NCI-H2107 treated with DMSO at 0.1 percent for 48 hours (cell line): ENCODE measurements at regions not wholly inside any gene's neighbourhood (a gene's known extent, or its start where the extent isn't known, plus 50 kb on each side); places are given as distances from the start of the nearest gene placed in this dataset.
"Not testable (repeated sequence)": the region's sequence is repeated elsewhere in the genome, so short reads cannot be mapped to it uniquely, and the experiment has no call there.

Experiments used
- DNase-seq: peaks from one replicate; lab custom pipeline; 2025; ENCODE audit not compliant: unreplicated experiment; lab: John Stamatoyannopoulos, UW

DNA sequence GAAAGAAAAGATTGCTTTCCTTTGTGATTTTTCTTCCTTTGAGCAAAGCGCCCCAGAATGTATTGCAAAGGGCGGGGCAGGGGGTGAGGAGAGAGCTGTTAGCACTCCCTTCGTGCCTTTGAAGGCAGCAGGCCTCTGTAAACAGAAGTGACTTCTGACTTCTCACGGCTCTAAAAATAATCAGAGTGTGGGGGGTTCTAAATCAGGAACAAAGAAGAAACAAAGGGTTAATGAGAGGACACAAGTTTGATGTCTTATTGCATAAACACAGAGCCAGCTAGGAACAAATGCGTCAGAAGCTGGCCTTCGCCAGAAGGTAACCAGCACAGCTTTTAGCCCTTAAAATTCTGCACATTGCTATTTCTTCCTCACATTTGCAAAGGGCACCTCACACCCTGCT, 626.2 kb downstream of the MID1IP1 start:
- no peak for DNase-seq

DNA sequence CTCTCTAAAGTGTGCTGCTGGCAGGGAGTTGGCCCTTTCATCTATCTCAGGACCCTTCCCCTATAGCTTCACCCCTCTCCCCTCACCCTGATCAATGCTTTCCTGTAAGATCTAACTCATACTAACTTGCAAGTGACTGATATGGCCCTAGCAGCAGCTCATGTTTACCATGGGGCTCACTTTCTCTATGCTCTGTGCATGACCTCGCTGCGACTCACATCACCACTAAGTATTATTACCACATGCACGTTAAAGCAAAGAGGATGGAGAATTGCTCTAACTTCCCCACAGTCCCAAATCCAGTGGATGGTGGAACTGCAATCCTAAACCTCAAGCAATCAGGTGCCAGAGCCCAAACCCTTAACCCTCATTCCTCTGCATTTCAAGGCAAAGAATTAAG, 626.6 kb downstream of the MID1IP1 start:
- DNase-seq = no peak

DNA sequence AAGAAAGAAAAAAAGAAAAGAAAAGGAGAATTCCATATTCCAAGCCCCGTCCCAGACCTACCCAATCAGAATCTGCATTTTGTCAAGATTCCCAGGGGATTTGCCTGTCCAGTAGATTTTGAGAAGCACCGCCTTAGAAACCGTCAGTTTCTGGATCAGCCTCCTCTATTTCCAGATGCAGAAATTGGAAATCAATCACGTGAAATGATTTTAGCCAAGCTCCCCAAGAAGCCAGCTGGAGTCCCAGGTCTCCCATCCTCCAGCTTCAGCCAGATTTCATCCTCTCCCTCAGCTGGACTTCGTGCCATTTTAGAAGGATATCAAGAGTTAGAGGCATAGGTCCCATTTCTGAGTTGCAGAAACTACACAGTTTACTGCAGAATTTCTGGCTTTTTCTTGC, 629.3 kb downstream of the MID1IP1 start:
- DNase-seq = no peak

DNA sequence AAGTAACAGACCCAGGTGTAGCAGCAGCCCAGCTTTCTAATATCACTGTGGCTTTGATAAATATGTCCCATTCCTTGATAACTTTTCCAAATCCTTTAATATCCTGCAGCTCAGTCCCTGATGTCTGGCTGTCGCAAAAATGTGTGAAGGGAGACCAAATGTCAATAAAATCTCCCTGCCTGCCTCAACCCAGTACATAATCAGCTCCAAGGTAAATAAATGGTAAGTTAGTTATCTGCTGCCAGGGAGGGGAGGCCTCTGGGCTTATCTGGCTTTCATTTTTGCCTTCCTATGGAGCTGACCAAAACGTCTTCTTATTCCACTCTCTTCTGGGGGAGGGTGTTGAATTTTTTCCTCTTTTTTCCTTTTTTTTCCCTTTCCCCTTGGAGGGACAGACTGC, 630.6 kb downstream of the MID1IP1 start:
- DNase-seq = no peak

DNA sequence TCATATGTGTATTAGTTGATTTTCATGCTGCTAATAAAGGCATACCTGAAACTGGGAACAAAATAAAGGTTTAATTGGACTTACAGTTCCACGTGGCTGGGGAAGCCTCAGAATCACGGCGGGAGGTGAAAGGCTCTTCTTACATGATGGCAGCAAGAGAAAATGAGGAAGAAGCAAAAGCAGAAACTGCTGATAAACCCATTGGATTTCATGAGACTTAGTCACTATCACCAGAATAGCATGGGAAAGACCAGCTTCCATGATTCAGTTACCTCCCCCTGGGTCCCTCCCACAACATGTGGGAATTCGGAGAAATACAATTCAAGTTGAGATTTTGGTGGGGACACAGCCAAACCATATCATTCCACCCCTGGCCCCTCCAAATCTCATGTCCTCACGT, 633.4 kb downstream of the MID1IP1 start:
- DNase-seq = not testable (repeated sequence)

DNA sequence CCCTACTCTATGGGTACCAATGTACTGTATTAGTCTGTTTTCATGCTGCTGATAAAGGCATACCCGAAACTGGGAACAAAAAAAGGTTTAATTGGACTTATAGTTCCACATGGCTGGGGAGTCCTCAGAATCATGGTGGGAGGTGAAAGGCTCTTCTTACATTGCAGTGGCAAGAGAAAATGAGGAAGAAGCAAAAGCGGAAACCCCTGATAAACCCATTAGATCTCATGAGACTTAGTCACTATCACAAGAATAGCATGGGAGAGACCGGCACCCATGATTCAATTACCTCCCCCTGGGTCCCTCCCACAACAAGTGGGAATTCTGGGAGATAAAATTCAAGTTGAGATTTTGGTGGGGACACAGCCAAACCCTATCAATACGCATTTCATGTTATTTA, 635.3 kb downstream of the MID1IP1 start:
- not testable (repeated sequence) for DNase-seq

DNA sequence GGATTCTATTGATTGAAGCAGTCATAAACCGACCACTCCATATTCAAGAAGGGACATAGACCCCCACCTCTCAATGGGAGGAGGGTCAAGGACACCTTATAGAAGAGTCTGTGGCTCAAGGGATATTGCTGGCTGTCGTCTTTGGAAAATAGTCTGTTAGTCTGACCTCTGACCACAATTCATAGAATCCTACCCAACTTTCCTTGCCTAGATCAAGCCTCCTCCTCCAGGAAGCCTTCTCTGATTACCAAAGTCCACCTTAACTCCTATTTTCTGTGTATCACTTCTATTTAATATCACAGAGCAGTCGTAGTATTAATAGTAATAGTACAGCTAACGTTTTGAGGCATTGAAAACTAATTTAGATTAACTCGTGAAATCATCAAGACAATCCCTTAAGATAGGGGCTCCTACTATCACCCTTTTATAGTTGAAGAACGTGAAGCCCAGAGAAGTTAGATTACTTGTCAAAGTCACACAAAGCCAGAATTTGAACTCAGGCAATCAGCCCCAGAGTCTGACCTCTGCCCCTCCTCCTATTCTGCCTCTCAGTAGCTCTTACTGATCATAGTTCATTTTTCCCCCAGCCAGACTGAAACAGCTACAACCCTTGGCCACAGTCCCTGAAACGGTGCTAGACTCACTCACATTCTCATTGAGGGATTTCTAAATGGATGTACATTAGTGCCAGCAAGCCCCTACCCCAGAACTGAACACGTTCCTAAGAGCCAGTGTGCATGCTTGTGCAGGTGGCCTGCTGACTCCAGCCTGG, 636.6 kb downstream of the MID1IP1 start:
- DNase-seq = no peak

DNA sequence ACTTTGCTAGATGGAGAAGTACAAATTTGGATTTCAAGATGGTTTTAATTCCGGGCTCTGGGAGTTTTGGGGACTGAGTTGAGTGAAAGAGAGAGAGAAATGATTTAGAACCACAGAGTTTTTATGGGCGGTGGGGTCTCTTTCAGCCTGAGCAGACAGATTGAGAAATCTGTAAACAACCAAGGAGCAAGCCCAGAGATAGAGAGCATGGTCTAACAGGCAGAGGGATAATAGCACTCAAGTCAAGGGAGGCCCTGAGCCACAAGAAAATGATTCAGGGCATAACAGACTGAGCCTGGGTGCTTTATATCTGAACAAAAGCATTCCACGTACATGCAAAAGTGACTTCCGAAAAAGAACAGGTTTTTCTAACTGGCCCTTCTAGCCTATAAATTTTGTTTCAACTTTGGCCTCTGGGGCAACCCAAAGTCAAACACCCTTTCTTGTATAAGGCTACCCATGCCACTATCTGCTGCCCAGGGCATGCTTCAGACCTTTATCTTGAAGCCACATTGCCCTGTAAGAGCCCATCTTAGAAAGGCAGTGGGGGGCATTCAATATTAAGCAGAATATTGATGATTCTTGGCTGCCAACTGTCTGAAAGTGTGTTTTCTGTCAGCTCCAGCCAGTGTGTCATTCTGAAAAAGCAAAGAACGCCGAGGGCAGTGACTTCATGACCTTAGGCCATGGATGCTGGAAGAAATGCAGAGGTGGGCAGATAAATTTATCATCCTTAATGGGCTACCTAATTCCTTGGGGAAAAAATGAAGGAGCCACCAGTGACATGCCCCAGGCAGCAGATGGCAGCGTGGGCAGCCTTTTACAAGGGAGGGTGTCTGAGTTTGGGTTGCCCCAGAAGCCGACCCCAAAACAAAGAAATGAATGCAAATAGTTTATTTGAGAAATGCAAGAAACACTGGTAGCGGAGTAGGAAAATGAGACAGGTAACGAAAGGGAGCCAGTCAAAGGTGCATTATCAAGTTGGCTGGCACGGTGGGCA, 637.6 kb downstream of the MID1IP1 start:
- DNase-seq = no peak

DNA sequence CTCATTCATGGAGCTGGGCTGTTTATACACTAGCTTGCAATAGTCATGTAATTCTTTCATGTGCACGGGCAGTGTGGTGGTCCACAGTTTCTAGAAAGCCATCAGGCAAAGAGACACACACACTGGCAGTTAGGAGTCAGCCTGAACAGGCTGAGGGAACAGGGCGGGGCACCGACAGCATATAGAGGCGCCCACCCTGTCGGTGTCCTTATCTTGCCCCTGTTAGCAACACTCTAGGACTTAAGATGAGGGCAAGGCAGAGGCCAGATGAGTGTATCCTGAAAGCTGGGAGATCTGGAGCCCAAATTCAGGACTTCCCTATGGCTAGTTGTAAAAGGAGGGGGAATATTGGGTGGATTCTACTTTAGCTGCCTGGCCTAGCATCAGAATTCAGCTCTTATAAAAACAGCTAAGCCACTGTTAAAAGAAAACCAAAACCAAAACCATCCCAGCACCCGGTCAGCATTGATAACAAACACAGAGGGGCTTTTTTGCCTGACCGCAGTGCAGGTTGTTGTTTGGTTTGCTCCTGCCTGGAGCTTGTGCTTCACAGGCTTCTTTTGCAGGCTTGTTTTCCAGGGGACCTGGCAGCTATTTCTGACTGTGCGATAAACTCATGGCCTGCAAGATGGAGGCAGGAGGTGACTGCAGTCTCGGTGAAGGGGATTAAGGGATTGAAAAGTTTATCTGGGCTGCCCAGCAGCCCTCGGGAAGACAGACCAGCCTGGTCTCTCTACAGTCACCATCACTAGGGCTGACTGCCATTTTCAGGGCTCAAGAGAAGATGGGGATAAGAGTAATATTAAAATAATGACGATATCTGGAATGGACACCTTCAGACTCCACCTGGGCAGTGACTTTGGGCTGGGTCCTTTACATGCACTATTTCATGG, 638.9 kb downstream of the MID1IP1 start:
- DNase-seq = no peak

DNA sequence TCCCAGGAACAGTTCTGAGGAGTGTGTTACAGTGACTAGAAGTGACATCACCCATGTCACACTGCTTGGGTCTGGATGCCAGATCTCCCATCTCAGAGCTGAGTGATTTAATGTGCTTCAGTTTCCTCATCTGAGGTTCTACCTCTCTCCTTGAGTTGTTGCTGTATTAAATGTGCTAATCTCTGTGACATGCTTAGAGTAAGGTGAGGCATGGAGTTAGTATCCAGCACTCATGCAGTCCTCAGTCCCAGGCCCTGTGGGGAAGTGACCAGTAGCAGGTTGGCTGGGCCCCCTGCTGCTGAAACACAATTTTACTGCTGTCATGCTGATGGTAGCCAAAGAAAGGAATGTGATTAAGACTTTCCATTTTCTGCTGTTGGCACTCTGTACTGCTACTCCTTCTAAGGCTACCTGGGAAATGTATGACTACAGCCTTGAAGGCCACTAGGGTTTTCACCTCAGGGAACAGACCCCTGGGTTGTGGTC, 639.6 kb downstream of the MID1IP1 start:
- no peak for DNase-seq

DNA sequence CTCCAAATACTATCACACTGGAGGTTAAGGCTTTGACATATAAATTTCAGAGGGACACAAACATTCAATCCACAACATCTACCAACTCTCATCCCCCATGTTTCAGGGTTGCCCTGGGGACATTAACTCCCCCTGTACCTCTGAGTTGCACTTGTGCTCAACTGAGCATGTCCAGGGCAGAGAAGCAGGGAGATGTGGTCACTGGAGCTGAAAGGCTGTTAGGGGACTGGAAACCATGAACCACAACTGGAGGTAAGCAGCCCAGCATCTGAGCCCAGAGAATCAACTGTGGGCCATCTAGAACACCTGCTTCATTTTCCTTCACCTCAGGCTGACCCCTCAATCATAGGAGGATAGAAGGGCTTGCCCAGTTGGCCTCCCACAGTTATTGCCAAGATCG, 641.1 kb downstream of the MID1IP1 start:
- no peak for DNase-seq

DNA sequence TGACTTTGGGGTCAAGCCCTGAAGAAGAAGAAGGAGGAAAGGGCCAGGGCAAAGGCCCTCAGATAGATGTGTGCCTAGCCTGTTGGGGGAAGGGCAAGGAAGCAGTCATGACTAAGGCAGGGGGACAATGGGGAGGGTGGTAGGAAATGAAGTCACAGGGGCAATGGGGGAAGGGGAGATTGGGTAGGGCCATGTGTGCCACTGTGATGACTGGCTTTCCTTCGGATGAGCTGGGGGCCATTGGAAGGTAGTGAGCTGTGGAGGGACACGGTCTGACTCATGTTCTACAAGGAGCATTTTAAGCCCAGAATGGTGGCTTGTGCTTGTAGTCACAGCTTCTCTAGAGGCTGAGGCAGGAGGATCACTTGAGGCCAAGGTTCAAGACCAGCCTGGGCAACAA, 642.0 kb downstream of the MID1IP1 start:
- no peak for DNase-seq

DNA sequence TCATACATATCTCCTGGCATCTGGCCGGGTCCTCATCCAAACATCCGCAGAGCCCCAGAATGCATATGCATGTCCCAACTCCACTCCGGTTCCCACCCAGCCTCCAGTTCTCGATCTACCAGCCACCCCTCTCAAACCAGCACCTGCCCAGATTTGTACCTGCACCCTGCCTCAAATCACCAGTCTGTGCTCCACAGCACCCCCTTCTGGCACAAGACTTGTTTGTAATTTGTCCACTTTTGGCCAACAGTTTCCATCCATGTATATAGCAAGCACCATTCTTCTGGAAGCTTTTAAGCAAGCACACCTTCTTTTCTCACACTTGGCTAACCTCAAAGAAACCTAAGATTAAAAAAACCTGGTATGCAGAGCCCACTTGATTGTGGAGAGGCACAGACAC, 644.1 kb downstream of the MID1IP1 start:
- DNase-seq = no peak

DNA sequence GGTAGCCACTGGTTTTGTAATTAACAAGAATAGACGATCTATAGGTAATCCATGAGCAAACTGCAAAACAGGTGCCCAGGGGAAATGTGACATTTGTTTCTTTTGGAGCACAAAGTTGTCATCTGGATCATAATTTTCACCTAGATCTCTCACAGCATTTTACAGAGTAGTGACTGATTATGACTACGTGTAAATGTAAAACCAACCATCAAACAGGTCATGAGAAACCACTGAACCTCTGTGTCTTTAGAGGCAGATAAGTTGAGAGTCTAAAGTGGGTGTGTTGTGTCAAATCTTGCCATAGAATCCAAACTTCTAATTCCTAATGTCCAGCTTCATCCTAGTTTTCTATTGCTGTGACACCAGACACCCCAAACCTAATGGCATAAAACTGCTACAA, 648.1 kb downstream of the MID1IP1 start:
- DNase-seq = no peak

DNA sequence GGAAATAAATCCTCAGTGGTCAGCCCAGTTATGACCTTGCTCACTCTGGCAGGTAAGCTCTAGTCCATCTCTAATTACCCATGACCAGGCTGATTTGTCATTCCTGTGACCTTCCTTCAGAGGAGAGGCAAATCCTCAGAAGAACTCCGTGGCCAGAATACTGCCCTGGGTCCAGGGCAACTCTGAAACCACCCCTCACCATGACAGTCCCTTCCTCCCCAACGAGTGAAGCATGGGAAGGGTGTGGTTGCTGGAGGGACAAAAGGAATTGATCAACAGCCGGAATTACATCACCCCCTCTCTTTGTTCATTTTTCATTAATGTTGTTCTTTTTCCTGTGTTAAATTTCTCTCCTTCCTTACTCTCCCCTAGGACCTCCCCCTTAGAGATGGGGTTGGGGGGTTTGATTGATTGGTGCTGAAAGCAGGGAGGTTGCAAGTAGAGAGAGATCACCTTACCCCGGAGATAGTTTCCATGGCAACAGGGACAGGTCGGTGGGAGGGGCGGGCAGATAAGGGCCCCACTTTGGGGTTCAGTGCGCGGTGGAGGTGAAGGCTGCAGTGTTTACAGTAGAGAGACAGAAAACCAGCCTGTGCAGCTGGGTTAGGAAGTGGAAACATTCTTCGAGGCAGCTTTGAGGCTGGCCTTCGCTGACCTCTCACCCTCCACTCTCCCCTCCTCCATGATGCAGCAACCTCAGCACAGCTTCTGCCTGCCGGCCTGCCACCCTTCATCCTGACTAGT, 647.4 kb downstream of the BCOR start:
- no peak for DNase-seq

DNA sequence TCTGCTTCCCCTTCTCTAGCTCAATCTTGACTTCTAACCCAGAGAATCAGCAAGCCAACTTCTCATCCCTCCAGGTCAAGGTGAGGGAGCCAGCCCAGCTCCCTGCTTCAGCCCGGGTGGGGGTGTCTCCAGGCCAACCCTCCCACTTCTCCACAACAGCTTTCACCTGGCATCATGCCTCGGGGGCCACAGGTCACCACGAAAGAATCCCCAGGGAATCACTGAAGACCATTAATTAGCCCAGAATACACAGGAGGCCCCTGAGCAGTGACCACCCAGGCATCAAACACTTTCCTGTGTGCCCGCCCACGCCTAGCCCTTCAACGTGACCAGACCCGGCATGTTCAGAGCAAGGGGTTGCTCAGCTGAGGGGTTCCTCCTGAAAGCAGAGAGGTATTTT, 646.7 kb downstream of the BCOR start:
- no peak for DNase-seq

DNA sequence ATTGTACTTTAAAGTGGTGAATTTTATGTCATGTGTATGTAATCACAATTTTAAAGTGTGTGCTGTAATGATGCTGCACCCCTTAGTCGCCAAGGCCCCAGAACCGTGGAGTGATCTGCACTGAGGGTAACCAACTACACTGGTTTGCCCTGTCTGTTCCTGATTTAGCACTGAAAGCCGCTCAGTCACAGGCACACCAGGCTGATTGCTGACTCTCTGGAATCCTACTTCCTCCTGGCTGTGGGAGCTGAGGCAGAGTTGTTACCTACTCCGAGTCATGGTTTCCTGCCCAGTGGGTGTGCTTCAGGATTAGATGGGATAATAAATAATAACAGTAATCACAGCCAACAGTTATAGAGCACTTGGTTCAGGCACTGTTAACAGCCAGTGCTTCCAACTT, 645.4 kb downstream of the BCOR start:
- no peak for DNase-seq

DNA sequence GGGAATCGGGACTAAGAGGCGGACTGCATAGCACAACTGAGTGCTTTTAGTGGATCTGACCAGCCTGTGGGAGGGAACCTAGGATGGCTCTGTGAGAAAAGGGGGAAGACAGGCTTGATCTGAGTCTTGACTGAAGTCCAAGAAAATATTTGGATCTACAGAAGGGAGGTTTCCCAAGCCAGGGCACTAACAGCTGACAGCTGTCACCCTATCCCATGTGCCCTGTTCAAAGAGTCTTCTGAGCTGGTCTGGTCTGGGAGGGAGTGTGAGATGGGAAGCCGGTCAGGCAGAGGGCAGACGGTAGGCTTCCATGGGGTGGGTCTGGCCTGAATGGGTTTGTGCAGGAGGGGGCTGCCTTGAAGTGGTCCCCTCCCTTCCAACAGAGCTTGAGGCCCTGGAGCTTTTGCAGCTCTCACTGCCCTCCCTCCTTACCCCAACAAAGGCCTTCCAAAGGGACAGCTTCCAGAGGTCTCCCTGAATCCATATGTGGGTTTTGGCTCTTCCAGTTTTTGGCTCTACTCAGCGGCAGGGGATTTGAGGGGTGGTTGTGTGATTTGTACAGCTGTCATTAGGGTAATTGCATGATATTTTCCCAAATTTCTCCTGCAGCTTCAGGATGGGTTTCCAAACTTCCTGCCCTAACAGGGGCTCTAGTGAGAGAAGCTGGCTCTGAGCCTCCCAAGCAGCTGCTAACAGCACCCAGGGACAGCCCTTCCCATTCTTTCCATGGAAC, 643.7 kb downstream of the BCOR start:
- no peak for DNase-seq

DNA sequence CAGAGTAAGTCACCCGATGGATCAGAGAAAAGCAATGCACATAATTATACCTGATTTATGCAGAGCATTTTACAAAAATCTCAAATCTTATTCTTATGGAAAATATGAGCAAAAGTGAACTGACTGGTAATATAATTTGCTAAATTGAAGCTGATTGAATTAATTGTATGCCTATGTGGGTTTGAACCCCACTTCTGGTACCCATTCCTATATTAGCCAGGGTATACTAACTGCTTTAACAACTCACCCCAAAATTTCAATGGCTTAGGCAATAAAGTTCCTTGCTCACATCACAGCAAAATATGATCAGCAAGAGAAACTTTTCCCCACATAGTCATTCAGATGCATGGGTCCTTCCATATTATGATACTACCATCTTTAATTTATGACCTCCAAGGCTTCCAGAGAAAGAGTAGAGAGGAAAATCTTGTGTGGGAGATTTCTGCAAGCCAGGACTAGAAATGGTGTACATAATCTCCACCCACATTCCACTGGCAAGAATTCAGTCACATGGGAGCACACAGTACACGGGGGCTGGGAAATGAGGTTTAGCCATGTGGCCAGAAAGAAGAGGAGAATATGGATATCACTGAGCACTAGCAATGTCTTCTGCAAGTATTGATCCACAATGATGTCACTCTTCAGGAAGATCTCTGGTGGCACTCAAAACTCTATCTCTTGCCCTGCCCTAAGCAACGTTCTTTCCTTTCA, 640.7 kb downstream of the BCOR start:
- DNase-seq = no peak
